ENCODE measurements at regions not wholly inside any gene's neighbourhood (a gene's known extent, or its start where the extent isn't known, plus 50 kb on each side); places are given as distances from the start of the nearest gene placed in this dataset.

- no peaks in the 10 kb centered on the region for H3K9me3 Mint-ChIP-seq (ENCODE audit: unreplicated experiment)
- no peaks in the 10 kb centered on the region for H3K4me1 Mint-ChIP-seq (ENCODE audit: insufficient read depth, unreplicated experiment)
- CTCF ChIA-PET = no interaction called here
Observed at GRCh38 chr7:88700725-88701124, 58.8 kb upstream of the ZNF804B start.

DNA sequence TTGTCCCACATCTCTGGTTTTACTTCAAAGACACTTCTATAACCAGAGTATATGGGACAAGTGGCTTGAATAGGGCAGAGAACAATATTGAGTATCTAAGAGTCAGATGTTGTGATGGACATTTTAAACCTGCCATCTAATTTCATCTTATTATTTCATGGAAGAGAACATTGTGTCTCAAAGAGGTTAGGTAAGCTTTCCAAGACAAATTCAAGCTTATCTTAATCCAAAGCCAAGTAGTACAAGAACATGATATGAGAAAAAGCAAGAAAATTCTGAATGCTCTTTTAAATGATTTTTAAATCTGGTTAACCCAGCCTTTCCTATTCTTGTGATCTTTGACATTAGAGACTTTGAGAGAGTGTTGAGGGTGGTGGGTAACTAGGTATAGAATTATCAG, 65.3 kb upstream of the ZNF804B start:
- DNase-seq (ENCODE audit: unreplicated experiment) = no peak
- BruUV-seq (replicated peaks) = no TSS peak
- H3K4me1 Mint-ChIP-seq (ENCODE audit: insufficient read depth, unreplicated experiment) = no peaks in the 10 kb centered on the region
- no peak overlapping the region for H3K4me3 Mint-ChIP-seq (ENCODE audit: unreplicated experiment)
- ChIA-PET POLR2A (no interaction called here), CTCF (no interaction called here)
- H3K27ac Mint-ChIP-seq (ENCODE audit: low read depth, unreplicated experiment) = no peak overlapping the region
- H3K9me3 Mint-ChIP-seq (ENCODE audit: unreplicated experiment) = peaks cover 7% of the 10 kb centered on the region
- peaks cover 14% of the 10 kb centered on the region for H3K27me3 Mint-ChIP-seq (ENCODE audit: insufficient read depth, unreplicated experiment)
- no peak for TF ChIP-seq CTCF (IDR thresholded peaks at IDR 0.05; ENCODE audit: unreplicated experiment)
- H3K36me3 Mint-ChIP-seq (ENCODE audit: insufficient read depth, unreplicated experiment) = no peaks in the 10 kb centered on the region
- intact Hi-C loops (cut with micrococcal nuclease) = no loop called here

More at GRCh38 chr7:88700725-88701124, 58.8 kb upstream of the ZNF804B start:
- Mint-ChIP-seq H3K27ac (ENCODE audit: low read depth, unreplicated experiment) (no peak overlapping the region), H3K36me3 (ENCODE audit: insufficient read depth, unreplicated experiment) (no peaks in the 10 kb centered on the region), H3K4me3 (ENCODE audit: unreplicated experiment) (no peak overlapping the region), H3K27me3 (ENCODE audit: insufficient read depth, unreplicated experiment) (peaks cover 11% of the 10 kb centered on the region)
- no peak for TF ChIP-seq CTCF (IDR thresholded peaks at IDR 0.05; ENCODE audit: unreplicated experiment)
- POLR2A ChIA-PET = no interaction called here
- no TSS peak for BruUV-seq (replicated peaks)
- intact Hi-C loops (cut with micrococcal nuclease) = no loop called here
- no peak for DNase-seq (ENCODE audit: unreplicated experiment)

DNA sequence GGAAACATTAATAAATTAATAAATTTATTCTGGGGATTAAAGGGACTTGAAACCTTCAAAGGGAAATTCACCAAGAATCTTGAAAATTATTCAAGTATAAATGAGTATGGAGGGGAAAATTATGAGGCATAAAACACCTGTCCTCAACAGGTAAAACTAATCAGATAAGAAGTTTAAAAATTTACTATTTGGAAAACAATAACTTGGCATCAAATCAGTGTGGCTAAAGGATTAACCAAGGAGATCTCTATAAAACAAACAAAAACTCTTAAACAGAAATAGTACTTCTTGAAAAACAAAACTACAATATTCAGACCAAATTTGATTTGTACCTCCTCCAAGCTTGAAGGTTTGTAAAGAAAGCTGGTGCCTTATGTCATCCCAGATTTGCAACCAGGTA, 66.4 kb upstream of the ZNF804B start:
- no peak for DNase-seq (ENCODE audit: unreplicated experiment)
- Mint-ChIP-seq H3K27me3 (ENCODE audit: insufficient read depth, unreplicated experiment) (peaks cover 14% of the 10 kb centered on the region), H3K36me3 (ENCODE audit: insufficient read depth, unreplicated experiment) (no peaks in the 10 kb centered on the region), H3K9me3 (ENCODE audit: unreplicated experiment) (peaks cover 7% of the 10 kb centered on the region), H3K4me1 (ENCODE audit: insufficient read depth, unreplicated experiment) (no peaks in the 10 kb centered on the region), H3K4me3 (ENCODE audit: unreplicated experiment) (no peak overlapping the region), H3K27ac (ENCODE audit: low read depth, unreplicated experiment) (no peak overlapping the region)
- BruUV-seq (replicated peaks) = no TSS peak
- CTCF ChIA-PET = no interaction called here
- POLR2A ChIA-PET = no interaction called here
- TF ChIP-seq CTCF (IDR thresholded peaks at IDR 0.05; ENCODE audit: unreplicated experiment) = no peak
- intact Hi-C loops (cut with micrococcal nuclease) = no loop called here

GRCh38 chr7:88692493-88692892, 67.0 kb upstream of the ZNF804B start:
- intact Hi-C loops (cut with micrococcal nuclease) = no loop called here
- Mint-ChIP-seq H3K4me1 (ENCODE audit: insufficient read depth, unreplicated experiment) (no peaks in the 10 kb centered on the region), H3K4me3 (ENCODE audit: unreplicated experiment) (no peak overlapping the region), H3K27ac (ENCODE audit: low read depth, unreplicated experiment) (no peak overlapping the region), H3K9me3 (ENCODE audit: unreplicated experiment) (peaks cover 7% of the 10 kb centered on the region), H3K36me3 (ENCODE audit: insufficient read depth, unreplicated experiment) (no peaks in the 10 kb centered on the region), H3K27me3 (ENCODE audit: insufficient read depth, unreplicated experiment) (peaks cover 14% of the 10 kb centered on the region)
- no TSS peak for BruUV-seq (replicated peaks)
- DNase-seq (ENCODE audit: unreplicated experiment) = no peak
- ChIA-PET CTCF (no interaction called here), POLR2A (no interaction called here)
- no peak for TF ChIP-seq CTCF (IDR thresholded peaks at IDR 0.05; ENCODE audit: unreplicated experiment)
